LNCAP (cell line): ENCODE measurements at regions not wholly inside any gene's neighbourhood (a gene's known extent, or its start where the extent isn't known, plus 50 kb on each side); places are given as distances from the start of the nearest gene placed in this dataset.

Source experiments
- TF ChIP-seq, protein P1 (sequence below): fragments of 450-650 bp; IDR thresholded peaks from 2 replicates; pipeline ENCODE4 v1.5.1; 2017; ENCODE audit warnings: mild to moderate bottlenecking

DNA sequence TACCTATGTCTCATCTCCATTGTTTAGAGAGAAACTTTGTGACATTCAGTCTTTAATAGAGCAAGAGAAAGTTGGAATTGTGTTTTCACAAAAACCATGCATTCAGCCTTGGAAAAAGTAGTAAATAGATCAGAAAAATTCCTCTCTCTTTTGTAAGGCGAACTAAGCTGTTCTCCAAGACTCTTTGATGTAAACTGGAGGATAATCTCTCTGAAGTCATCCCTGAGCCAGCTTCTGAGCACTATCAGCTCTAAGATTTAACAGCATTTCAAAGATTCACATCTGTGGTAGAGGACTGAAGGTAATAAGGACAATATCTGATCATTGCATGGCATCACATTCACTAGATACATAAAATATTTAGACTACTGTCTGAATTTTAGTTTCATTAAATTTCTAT, 904.6 kb upstream of the ATXN8OS start:
- TF ChIP-seq, protein P1, sequence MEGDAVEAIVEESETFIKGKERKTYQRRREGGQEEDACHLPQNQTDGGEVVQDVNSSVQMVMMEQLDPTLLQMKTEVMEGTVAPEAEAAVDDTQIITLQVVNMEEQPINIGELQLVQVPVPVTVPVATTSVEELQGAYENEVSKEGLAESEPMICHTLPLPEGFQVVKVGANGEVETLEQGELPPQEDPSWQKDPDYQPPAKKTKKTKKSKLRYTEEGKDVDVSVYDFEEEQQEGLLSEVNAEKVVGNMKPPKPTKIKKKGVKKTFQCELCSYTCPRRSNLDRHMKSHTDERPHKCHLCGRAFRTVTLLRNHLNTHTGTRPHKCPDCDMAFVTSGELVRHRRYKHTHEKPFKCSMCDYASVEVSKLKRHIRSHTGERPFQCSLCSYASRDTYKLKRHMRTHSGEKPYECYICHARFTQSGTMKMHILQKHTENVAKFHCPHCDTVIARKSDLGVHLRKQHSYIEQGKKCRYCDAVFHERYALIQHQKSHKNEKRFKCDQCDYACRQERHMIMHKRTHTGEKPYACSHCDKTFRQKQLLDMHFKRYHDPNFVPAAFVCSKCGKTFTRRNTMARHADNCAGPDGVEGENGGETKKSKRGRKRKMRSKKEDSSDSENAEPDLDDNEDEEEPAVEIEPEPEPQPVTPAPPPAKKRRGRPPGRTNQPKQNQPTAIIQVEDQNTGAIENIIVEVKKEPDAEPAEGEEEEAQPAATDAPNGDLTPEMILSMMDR, result no peak

GRCh38 chr13:69199664-69200063, 908.0 kb upstream of the ATXN8OS start:
- TF ChIP-seq, protein P1, result no peak

DNA sequence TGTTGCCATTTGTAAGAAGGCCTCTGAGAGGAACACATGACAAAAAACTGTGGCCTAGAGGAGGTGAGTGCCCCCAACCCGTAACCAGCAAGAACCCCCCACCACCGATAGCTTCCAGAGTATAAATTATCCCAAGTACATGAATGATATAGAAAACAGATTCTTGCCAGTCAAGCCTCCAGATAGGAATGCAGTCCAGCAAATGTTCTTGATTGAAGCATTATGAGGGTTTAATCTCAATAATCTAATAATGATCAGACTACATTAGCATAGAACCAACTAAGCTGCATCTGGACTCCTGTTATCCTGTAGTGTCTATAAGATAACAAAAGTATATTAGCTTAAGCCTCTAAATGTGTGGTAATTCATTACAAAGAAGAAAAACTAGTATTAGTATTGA, 908.9 kb upstream of the ATXN8OS start:
- TF ChIP-seq, protein P1, result no peak

DNA sequence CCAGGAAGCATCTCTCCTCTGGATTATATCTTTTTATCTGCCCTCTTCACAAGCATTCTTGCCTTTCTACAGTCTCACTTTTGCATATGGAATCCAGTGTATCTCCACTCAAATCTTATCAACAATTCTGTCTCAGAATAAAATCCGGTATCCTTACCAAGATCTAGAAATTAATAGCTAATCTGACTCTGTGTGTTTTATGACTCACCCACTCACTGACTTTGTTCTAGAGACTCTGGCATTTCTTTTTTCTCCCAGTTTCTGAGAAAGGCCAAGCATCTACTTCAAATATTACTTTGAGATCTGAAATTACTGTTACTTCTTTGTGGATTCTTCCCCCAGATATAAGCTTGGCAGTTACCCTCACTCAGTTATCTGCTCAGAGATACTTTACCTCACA, 913.5 kb upstream of the ATXN8OS start:
- TF ChIP-seq, protein P1, result no peak

- TF ChIP-seq, protein P1, result no peak
These were observed 927.6 kb upstream of the ATXN8OS start for GRCh38 chr13:69180034-69180433.

DNA sequence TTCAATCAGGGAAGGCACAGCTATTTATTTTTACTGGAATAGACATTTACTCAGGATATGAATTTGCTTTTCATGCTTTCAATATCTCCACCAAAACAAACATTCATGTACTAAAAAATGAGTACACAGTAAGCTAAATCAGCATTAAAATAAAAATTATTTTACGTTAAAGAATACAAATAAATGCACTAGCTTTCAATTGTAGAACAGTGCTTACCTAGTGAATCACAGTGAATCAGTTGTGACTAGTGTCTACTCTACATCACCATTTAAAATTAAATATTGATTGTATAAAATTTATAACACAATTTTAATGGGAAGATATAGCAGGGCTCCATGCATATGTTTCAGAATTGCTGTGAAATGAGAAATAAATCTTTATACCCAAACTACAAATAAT, 929.6 kb upstream of the ATXN8OS start:
- TF ChIP-seq, protein P1, result no peak

- TF ChIP-seq, protein P1, result no peak
These were observed 939.2 kb upstream of the ATXN8OS start for GRCh38 chr13:69168436-69168835.

DNA sequence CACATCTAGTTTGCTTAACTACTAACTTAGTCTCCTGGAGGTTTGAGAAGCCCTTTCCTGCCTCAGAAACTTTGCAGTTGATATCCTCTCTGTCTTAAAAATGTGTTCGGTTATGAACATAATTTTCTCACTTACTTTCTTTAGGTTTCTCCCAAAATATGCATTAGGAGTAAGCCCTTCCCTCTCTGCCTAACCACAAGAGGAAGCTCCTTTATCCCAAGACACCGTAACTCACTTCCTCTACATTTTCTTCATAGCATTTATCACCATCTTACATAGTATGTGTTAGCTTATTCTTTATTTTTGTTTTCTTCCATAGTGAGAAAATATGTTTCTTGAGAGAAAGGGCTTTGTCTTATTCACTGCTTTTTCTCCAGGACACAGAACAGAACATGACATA, 952.5 kb upstream of the ATXN8OS start:
- TF ChIP-seq, protein P1, result no peak
